Thymus (tissue), 11 donors: ENCODE measurements at regions not wholly inside any gene's neighbourhood (a gene's known extent, or its start where the extent isn't known, plus 50 kb on each side); places are given as distances from the start of the nearest gene placed in this dataset.
"Not testable (repeated sequence)": the region's sequence is repeated elsewhere in the genome, so short reads cannot be mapped to it uniquely, and the experiment has no call there.

Source experiments
- DNase-seq, 9 donors: peaks; one replicate each; pipeline ENCODE4 v3.0.0-alpha.2; 2013; ENCODE audit warnings: low spot score in 9 of 9, low read depth in 6 of 9, missing footprints in 1 of 9
- H3K27ac ChIP-seq, 2 donors: one replicate each; pipeline ENCODE4 v1.5.1; 2013; ENCODE audit warnings: control low read depth in 1 of 2, low read depth in 1 of 2, low read length in 1 of 2, mild to moderate bottlenecking in 1 of 2, moderate library complexity in 1 of 2
- H3K27me3 ChIP-seq, 2 donors: one replicate each; pipeline ENCODE4 v1.5.1; 2013; ENCODE audit warnings: low read length in 1 of 2; ENCODE audit not compliant: control insufficient read depth in 2 of 2, insufficient read depth in 1 of 2
- H3K36me3 ChIP-seq, 2 donors: one replicate each; pipeline ENCODE4 v1.5.1; 2013; ENCODE audit warnings: low read length in 1 of 2, mild to moderate bottlenecking in 1 of 2, moderate library complexity in 1 of 2; ENCODE audit not compliant: control insufficient read depth in 2 of 2, insufficient read depth in 2 of 2
- H3K4me1 ChIP-seq, 2 donors: one replicate each; pipeline ENCODE4 v1.5.1; 2013; ENCODE audit warnings: low read length in 2 of 2; ENCODE audit not compliant: control insufficient read depth in 2 of 2, insufficient read depth in 2 of 2
- H3K4me3 ChIP-seq, 2 donors: one replicate each; pipeline ENCODE4 v1.5.1; 2013; ENCODE audit warnings: low read length in 2 of 2, control low read depth in 1 of 2, mild to moderate bottlenecking in 1 of 2
- H3K9me3 ChIP-seq, 2 donors: one replicate each; pipeline ENCODE4 v1.5.1; 2013; ENCODE audit warnings: low read length in 1 of 2, mild to moderate bottlenecking in 1 of 2; ENCODE audit not compliant: control insufficient read depth in 2 of 2, insufficient read depth in 1 of 2
- WGBS: extraction: QIAGEN DNeasy Blood & Tissue Kit; methylation state at CpG from one replicate; pipeline ENCODE4 v1.1.7; 2013; 5-methylcytosine and 5-hydroxymethylcytosine counted together
- donor health status: healthy.

- no peak for DNase-seq
- 88% methylated on average over 2 of the region's 2 CpGs for WGBS
- Histone ChIP-seq H3K36me3 (no peaks in the 10 kb centered on the region), H3K4me3 (no peak overlapping the region), H3K4me1 (peaks cover 0 to 2% of the 10 kb centered on the region in 2 donors), H3K27ac (no peak overlapping the region), H3K9me3 (no peaks in the 10 kb centered on the region), H3K27me3 (no peaks in the 10 kb centered on the region)
These were observed 256.9 kb downstream of the MDFIC start for GRCh38 chr7:115178835-115179234.

GRCh38 chr7:115177823-115178222 lies 255.9 kb downstream of the MDFIC start:
- Histone ChIP-seq H3K4me3 (no peak overlapping the region), H3K9me3 (no peaks in the 10 kb centered on the region), H3K27me3 (no peaks in the 10 kb centered on the region), H3K27ac (no peak overlapping the region), H3K4me1 (no peaks in the 10 kb centered on the region), H3K36me3 (no peaks in the 10 kb centered on the region)
- DNase-seq = no peak
- 95% methylated on average over 3 of the region's 3 CpGs for WGBS

- no peaks in the 10 kb centered on the region for H3K27me3 ChIP-seq
- H3K9me3 ChIP-seq = no peaks in the 10 kb centered on the region
- no peaks in the 10 kb centered on the region for H3K4me1 ChIP-seq
- no peak overlapping the region for H3K4me3 ChIP-seq
- WGBS = 91% methylated on average over 1 of the region's 1 CpG
- H3K36me3 ChIP-seq = no peaks in the 10 kb centered on the region
- no peak for DNase-seq
- H3K27ac ChIP-seq = no peak overlapping the region
These were observed 255.2 kb downstream of the MDFIC start for GRCh38 chr7:115177103-115177502.

DNA sequence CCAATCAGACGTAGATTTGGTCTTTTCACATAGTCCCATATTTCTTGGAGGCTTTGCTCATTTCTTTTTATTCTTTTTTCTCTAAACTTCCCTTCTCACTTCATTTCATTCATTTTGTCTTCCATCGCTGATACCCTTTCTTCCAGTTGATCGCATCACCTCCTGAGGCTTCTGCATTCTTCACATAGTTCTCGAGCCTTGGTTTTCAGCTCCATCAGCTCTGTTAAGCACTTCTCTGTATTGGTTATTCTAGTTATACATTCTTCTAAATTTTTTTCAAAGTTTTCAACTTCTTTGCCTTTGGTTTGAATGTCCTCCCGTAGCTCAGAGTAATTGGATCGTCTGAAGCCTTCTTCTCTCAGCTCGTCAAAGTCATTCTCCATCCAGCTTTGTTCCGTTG lies 250.5 kb downstream of the MDFIC start:
- not testable (repeated sequence) for H3K4me3 ChIP-seq, H3K27me3 ChIP-seq, H3K4me1 ChIP-seq, DNase-seq, H3K36me3 ChIP-seq, H3K27ac ChIP-seq, H3K9me3 ChIP-seq
- WGBS = 96% methylated on average over 6 of the region's 8 CpGs

GRCh38 chr7:115153769-115154477 lies 232.0 kb downstream of the MDFIC start:
- DNase-seq = no peak
- Histone ChIP-seq H3K9me3 (no peaks in the 10 kb centered on the region), H3K4me3 (no peak overlapping the region), H3K27ac (no peak overlapping the region), H3K4me1 (no peaks in the 10 kb centered on the region), H3K36me3 (no peaks in the 10 kb centered on the region), H3K27me3 (no peaks in the 10 kb centered on the region)
- 95% methylated on average over 4 of the region's 4 CpGs for WGBS

- Histone ChIP-seq H3K27me3 (no peaks in the 10 kb centered on the region), H3K4me1 (no peaks in the 10 kb centered on the region), H3K27ac (no peak overlapping the region), H3K36me3 (no peaks in the 10 kb centered on the region), H3K9me3 (no peaks in the 10 kb centered on the region), H3K4me3 (no peak overlapping the region)
- DNase-seq = no peak
- WGBS = 98% methylated on average over 3 of the region's 3 CpGs
These were observed 231.3 kb downstream of the MDFIC start for GRCh38 chr7:115153176-115153575.

DNA sequence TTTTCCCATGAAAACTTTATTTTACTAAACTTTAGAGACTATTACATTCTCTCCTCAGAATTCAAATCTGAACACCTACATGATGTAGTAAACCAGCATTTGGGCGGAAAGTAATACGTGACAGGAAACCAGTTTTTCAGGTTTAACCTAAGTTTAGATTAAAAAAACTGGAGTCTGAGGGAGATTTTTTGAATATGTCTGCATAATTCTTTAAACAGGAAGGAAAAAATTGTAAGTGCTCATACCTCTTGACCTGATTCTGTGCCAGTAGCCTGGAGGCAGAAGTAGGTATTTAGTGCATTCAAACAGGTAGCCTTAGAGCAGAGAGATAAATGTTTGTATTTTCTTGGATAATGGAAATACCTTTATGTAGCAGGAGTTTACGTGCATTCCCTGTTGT lies 224.3 kb downstream of the MDFIC start:
- Histone ChIP-seq H3K9me3 (no peaks in the 10 kb centered on the region), H3K36me3 (no peaks in the 10 kb centered on the region), H3K27ac (no peak overlapping the region), H3K4me1 (no peaks in the 10 kb centered on the region), H3K4me3 (no peak overlapping the region), H3K27me3 (no peaks in the 10 kb centered on the region)
- 85% methylated on average over 3 of the region's 3 CpGs for WGBS
- peak in 1 of 9 donors; percentile 33 for DNase-seq

- no peak overlapping the region for H3K27ac ChIP-seq
- no peak for DNase-seq
- H3K36me3 ChIP-seq = no peaks in the 10 kb centered on the region
- H3K9me3 ChIP-seq = no peaks in the 10 kb centered on the region
- whole genome bisulfite sequencing = 89% methylated on average over 2 of the region's 2 CpGs
- H3K27me3 ChIP-seq = no peaks in the 10 kb centered on the region
- no peaks in the 10 kb centered on the region for H3K4me1 ChIP-seq
- no peak overlapping the region for H3K4me3 ChIP-seq
These were observed 223.6 kb downstream of the MDFIC start for GRCh38 chr7:115145512-115145911.

- Histone ChIP-seq H3K27me3 (no peaks in the 10 kb centered on the region), H3K4me3 (no peak overlapping the region), H3K36me3 (no peaks in the 10 kb centered on the region), H3K27ac (no peak overlapping the region), H3K9me3 (no peaks in the 10 kb centered on the region), H3K4me1 (peaks cover 0 to 4% of the 10 kb centered on the region in 2 donors)
- 91% methylated on average over 1 of the region's 1 CpG for WGBS
- no peak for DNase-seq
These were observed 215.9 kb downstream of the MDFIC start for GRCh38 chr7:115137816-115138215.
